HG02588 (cell line): ENCODE measurements at regions not wholly inside any gene's neighbourhood (a gene's known extent, or its start where the extent isn't known, plus 50 kb on each side); places are given as distances from the start of the nearest gene placed in this dataset.
"Not testable (repeated sequence)": the region's sequence is repeated elsewhere in the genome, so short reads cannot be mapped to it uniquely, and the experiment has no call there.

Experiments
- ATAC-seq: cut with Tn5 transposase; IDR thresholded peaks from one replicate; pipeline ENCODE4 v1.9.1; 2021; ENCODE audit warnings: mild to moderate bottlenecking, moderate library complexity; ENCODE audit not compliant: unreplicated experiment

- no peak for ATAC-seq
Observed at GRCh38 chr6:4224067-4224978, 88.9 kb upstream of the ECI2 start.

GRCh38 chr6:4220558-4220957, 85.2 kb upstream of the ECI2 start:
- ATAC-seq = no peak

GRCh38 chr6:4218619-4219317, 83.4 kb upstream of the ECI2 start:
- ATAC-seq = not testable (repeated sequence)

GRCh38 chr6:4212588-4212987, 77.2 kb upstream of the ECI2 start:
- no peak for ATAC-seq

GRCh38 chr6:4210629-4211419, 75.4 kb upstream of the ECI2 start:
- peak; percentile 63 for ATAC-seq

- ATAC-seq = no peak
Observed at GRCh38 chr6:4209196-4209595, 73.8 kb upstream of the ECI2 start.

- ATAC-seq = no peak
Observed at GRCh38 chr6:4208158-4208557, 72.8 kb upstream of the ECI2 start.

- ATAC-seq = not testable (repeated sequence)
Observed at GRCh38 chr6:4203642-4204417, 68.5 kb upstream of the ECI2 start.

GRCh38 chr6:4192627-4193026, 57.3 kb upstream of the ECI2 start:
- ATAC-seq = no peak

- ATAC-seq = no peak
Observed at GRCh38 chr6:4192173-4192572, 56.8 kb upstream of the ECI2 start.

- no peak for ATAC-seq
Observed at GRCh38 chr6:4191271-4191721, 55.9 kb upstream of the ECI2 start.

- no peak for ATAC-seq
Observed at GRCh38 chr6:4189249-4189648, 53.9 kb upstream of the ECI2 start.

- ATAC-seq = no peak
Observed at GRCh38 chr6:4188801-4189200, 53.4 kb upstream of the ECI2 start.

- no peak for ATAC-seq
Observed at GRCh38 chr6:4187480-4187879, 52.1 kb upstream of the ECI2 start.

- no peak for ATAC-seq
Observed at GRCh38 chr6:4186385-4186784, 51.0 kb upstream of the ECI2 start.

GRCh38 chr6:4185846-4186245, 50.5 kb upstream of the ECI2 start:
- ATAC-seq = no peak

- ATAC-seq = no peak
Observed at GRCh38 chr6:4185419-4185818, 50.0 kb upstream of the ECI2 start.
